CD4-positive, alpha-beta T cell (primary cell): ENCODE measurements at regions not wholly inside any gene's neighbourhood (a gene's known extent, or its start where the extent isn't known, plus 50 kb on each side); places are given as distances from the start of the nearest gene placed in this dataset.

Source experiments
- ATAC-seq: fragments of 200-7000 bp; cut with Tn5 transposase; one replicate; pipeline ENCODE4 v1.10.0; 2022; ENCODE audit warnings: mild to moderate bottlenecking; ENCODE audit not compliant: poor library complexity
- CTCF ChIA-PET: fragments of 350-600 bp; sonication (Branson Sonifier 250); formaldehyde crosslinking; loops from one replicate; lab custom pipeline; 2021; ENCODE audit warnings: antibody characterized with exemption, inconsistent platforms; lab: Charles Lee
- POLR2A ChIA-PET: fragments of 350-600 bp; sonication (Branson Sonifier 250); formaldehyde crosslinking; loops from one replicate; lab custom pipeline; 2021; ENCODE audit warnings: antibody characterized with exemption, inconsistent platforms; lab: Charles Lee
- DNase-seq, 14 experiments: peaks; one replicate each; pipeline ENCODE4 v3.0.0-alpha.2; 2013 to 2020; ENCODE audit warnings: mixed read lengths in 2 of 14
- H3K27ac ChIP-seq, 2 donors: one replicate each; pipeline versions ENCODE4 v1.5.1 to v1.7.0; 2013; ENCODE audit warnings: low read length in 2 of 2, low read depth in 1 of 2, mild to moderate bottlenecking in 1 of 2
- H3K27me3 ChIP-seq, 2 experiments: 1 replicate in 1 of 2; 2 replicates in 1 of 2; pipeline versions ENCODE4 v1.6.1 to v1.7.0; 2013; ENCODE audit warnings: low read length in 2 of 2, control low read depth in 1 of 2, mild to moderate bottlenecking in 1 of 2, moderate library complexity in 1 of 2; ENCODE audit not compliant: insufficient read depth in 2 of 2, control insufficient read depth in 1 of 2
- H3K36me3 ChIP-seq: one replicate; pipeline ENCODE4 v1.6.1; 2013; ENCODE audit warnings: low read length, control low read depth; ENCODE audit not compliant: insufficient read depth
- H3K4me1 ChIP-seq: one replicate; pipeline ENCODE4 v1.6.1; 2013; ENCODE audit warnings: low read length, control low read depth; ENCODE audit not compliant: insufficient read depth
- H3K4me3 ChIP-seq: one replicate; pipeline ENCODE4 v1.5.1; 2013; ENCODE audit warnings: mild to moderate bottlenecking, low read length, moderate library complexity
- H3K9me3 ChIP-seq, 2 experiments: 1 replicate in 1 of 2; 2 replicates in 1 of 2; pipeline versions ENCODE4 v1.6.1 to v1.7.0; 2013; ENCODE audit warnings: low read length in 2 of 2, mild to moderate bottlenecking in 2 of 2, control low read depth in 1 of 2, moderate library complexity in 1 of 2; ENCODE audit not compliant: control insufficient read depth in 1 of 2, insufficient read depth in 1 of 2
- H3K27ac Mint-ChIP-seq: one replicate; pipeline ENCODE4 v1.8.0; 2020; ENCODE audit warnings: mixed read lengths
- H3K27me3 Mint-ChIP-seq: one replicate; pipeline ENCODE4 v1.8.0; 2021; ENCODE audit warnings: mixed read lengths
- H3K36me3 Mint-ChIP-seq: one replicate; pipeline ENCODE4 v1.8.0; 2021; ENCODE audit warnings: low read depth, mixed read lengths
- H3K4me1 Mint-ChIP-seq: one replicate; pipeline ENCODE4 v1.8.0; 2021; ENCODE audit warnings: low read depth, mixed read lengths
- H3K4me3 Mint-ChIP-seq: one replicate; pipeline ENCODE4 v1.8.0; 2020; ENCODE audit warnings: mild to moderate bottlenecking, mixed read lengths
- H3K9me3 Mint-ChIP-seq: one replicate; pipeline ENCODE4 v1.8.0; 2020; ENCODE audit warnings: mixed read lengths
- intact Hi-C, 2 experiments: fragments of 100-400 bp; cut with DNase I in 1 of 2; cut with micrococcal nuclease in 1 of 2; formaldehyde crosslinking; loops; one replicate each; pipeline versions ENCODE4 v1.15.1 to v1.9.0; 2023 to 2025; cut with DNase I, micrococcal nuclease
- TF ChIP-seq, protein P1 (sequence below): fragments of 200-600 bp; IDR thresholded peaks from one replicate; pipeline ENCODE4 v1.8.0; 2022; ENCODE audit warnings: antibody characterized with exemption, mild to moderate bottlenecking

GRCh38 chr10:28095791-28096378 is 97.0 kb upstream of the ODAD2 start:
- ChIA-PET POLR2A (no interaction called here), CTCF (no interaction called here)
- peaks cover 14% of the 10 kb centered on the region for H3K36me3 Mint-ChIP-seq
- ATAC-seq (no peak), DNase-seq (no peak)
- no peaks in the 10 kb centered on the region for H3K9me3 Mint-ChIP-seq
- H3K4me1 Mint-ChIP-seq, result no peaks in the 10 kb centered on the region
- H3K27me3 Mint-ChIP-seq, result no peaks in the 10 kb centered on the region
- intact Hi-C loops, result no loop called here
- no peak overlapping the region for H3K27ac Mint-ChIP-seq
- TF ChIP-seq, protein P1, sequence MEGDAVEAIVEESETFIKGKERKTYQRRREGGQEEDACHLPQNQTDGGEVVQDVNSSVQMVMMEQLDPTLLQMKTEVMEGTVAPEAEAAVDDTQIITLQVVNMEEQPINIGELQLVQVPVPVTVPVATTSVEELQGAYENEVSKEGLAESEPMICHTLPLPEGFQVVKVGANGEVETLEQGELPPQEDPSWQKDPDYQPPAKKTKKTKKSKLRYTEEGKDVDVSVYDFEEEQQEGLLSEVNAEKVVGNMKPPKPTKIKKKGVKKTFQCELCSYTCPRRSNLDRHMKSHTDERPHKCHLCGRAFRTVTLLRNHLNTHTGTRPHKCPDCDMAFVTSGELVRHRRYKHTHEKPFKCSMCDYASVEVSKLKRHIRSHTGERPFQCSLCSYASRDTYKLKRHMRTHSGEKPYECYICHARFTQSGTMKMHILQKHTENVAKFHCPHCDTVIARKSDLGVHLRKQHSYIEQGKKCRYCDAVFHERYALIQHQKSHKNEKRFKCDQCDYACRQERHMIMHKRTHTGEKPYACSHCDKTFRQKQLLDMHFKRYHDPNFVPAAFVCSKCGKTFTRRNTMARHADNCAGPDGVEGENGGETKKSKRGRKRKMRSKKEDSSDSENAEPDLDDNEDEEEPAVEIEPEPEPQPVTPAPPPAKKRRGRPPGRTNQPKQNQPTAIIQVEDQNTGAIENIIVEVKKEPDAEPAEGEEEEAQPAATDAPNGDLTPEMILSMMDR, result no peak
- Histone ChIP-seq H3K27me3 (no peaks in the 10 kb centered on the region), H3K4me1 (no peaks in the 10 kb centered on the region), H3K36me3 (no peaks in the 10 kb centered on the region), H3K27ac (no peak overlapping the region), H3K9me3 (no peaks in the 10 kb centered on the region), H3K4me3 (no peak overlapping the region)
- no peak overlapping the region for H3K4me3 Mint-ChIP-seq

DNA sequence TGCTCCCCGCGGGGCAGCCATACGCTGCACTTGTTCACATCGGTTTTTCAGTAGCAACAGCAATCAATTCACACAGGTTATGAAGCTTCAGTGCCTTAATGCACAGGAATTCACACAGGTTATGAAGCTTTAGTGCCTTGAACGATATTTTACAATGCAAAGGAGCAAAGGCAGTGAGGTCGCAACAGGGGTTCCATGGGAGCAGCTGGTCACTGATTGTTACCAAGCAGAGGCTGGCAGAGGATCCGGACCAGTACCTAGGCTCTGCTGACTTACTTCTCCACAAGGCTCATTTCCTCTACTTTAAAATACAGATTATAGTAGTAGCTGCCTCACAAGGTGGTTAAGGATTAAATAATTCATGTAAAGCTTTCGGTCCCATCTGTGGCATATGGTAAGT is 95.2 kb upstream of the ODAD2 start:
- no peak for ATAC-seq
- ChIA-PET CTCF (no interaction called here), POLR2A (no interaction called here)
- DNase-seq, result no peak
- H3K9me3 Mint-ChIP-seq, result no peaks in the 10 kb centered on the region
- no peak overlapping the region for H3K27ac Mint-ChIP-seq
- no peaks in the 10 kb centered on the region for H3K4me1 Mint-ChIP-seq
- H3K27me3 Mint-ChIP-seq, result no peaks in the 10 kb centered on the region
- H3K36me3 ChIP-seq, result peaks cover 9% of the 10 kb centered on the region
- H3K27ac ChIP-seq, result no peak overlapping the region
- no peak overlapping the region for H3K4me3 ChIP-seq
- H3K36me3 Mint-ChIP-seq, result peaks cover 26% of the 10 kb centered on the region
- TF ChIP-seq, protein P1, result no peak
- no peaks in the 10 kb centered on the region for H3K27me3 ChIP-seq
- H3K9me3 ChIP-seq, result no peaks in the 10 kb centered on the region
- no peak overlapping the region for H3K4me3 Mint-ChIP-seq
- no peaks in the 10 kb centered on the region for H3K4me1 ChIP-seq
- intact Hi-C loops, result no loop called here

DNA sequence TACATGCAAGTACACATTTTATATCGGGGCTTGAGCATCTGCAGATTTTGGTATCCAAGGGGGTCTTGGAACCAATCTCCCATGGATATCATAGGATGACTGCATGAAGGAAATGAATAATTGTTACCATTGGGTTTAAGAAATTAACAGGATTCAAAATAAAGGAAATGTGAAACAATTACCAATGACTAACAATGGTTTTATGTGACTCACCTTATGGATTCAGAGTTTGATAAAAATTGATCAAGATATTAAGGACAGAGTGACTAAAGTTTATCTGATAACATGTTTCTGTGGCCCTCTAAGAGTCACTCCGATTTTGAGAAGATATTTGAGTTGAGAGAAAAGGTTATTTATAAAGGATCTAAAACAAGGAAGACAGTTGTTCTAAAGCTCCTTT is 93.0 kb upstream of the ODAD2 start:
- POLR2A ChIA-PET, result no interaction called here

More for the DNA sequence above, 93.0 kb upstream of the ODAD2 start:
- no peaks in the 10 kb centered on the region for H3K9me3 ChIP-seq
- DNase-seq, result no peak
- no peaks in the 10 kb centered on the region for H3K4me1 Mint-ChIP-seq
- no peaks in the 10 kb centered on the region for H3K9me3 Mint-ChIP-seq
- peaks cover 48% of the 10 kb centered on the region for H3K36me3 Mint-ChIP-seq
- ATAC-seq, result no peak
- TF ChIP-seq, protein P1, result no peak
- CTCF ChIA-PET, result interaction anchor here (0.5 kb wide), 1 partner anchor 776 kb away, joined by 6 read pairs; no protein-coding TSS in a partner anchor
- H3K4me3 Mint-ChIP-seq, result no peak overlapping the region
- H3K4me3 ChIP-seq, result no peak overlapping the region
- no peak overlapping the region for H3K27ac ChIP-seq
- intact Hi-C loops, result no loop called here
- no peaks in the 10 kb centered on the region for H3K4me1 ChIP-seq
- H3K27ac Mint-ChIP-seq, result no peak overlapping the region
- H3K27me3 ChIP-seq, result no peaks in the 10 kb centered on the region
- H3K27me3 Mint-ChIP-seq, result no peaks in the 10 kb centered on the region
- H3K36me3 ChIP-seq, result peaks cover 26% of the 10 kb centered on the region
